DOHH2 (cell line): ENCODE measurements at regions not wholly inside any gene's neighbourhood (a gene's known extent, or its start where the extent isn't known, plus 50 kb on each side); places are given as distances from the start of the nearest gene placed in this dataset.

ENCODE experiments used
- CTCF ChIP-seq: fragments of 200-600 bp; sonication (generic); IDR thresholded peaks from one replicate; pipeline ENCODE4 v1.5.1; 2014; ENCODE audit warnings: antibody characterized with exemption, mild to moderate bottlenecking, low read depth, low read length; ENCODE audit not compliant: poor library complexity, severe bottlenecking
- EZH2phosphoT487 ChIP-seq: fragments of 200-600 bp; sonication (generic); IDR thresholded peaks from 2 replicates; pipeline ENCODE4 v1.6.1; 2017; ENCODE audit warnings: borderline replicate concordance, mild to moderate bottlenecking, antibody characterized with exemption, low read length, moderate library complexity, mixed read lengths

- TF ChIP-seq CTCF (no peak), EZH2phosphoT487 (no peak)
Measured at GRCh38 chr7:25970911-25971310, 181.1 kb upstream of the NFE2L3 start.
